ENCODE measurements at regions not wholly inside any gene's neighbourhood (a gene's known extent, or its start where the extent isn't known, plus 50 kb on each side); places are given as distances from the start of the nearest gene placed in this dataset.
"Not testable (repeated sequence)": the region's sequence is repeated elsewhere in the genome, so short reads cannot be mapped to it uniquely, and the experiment has no call there.

DNA sequence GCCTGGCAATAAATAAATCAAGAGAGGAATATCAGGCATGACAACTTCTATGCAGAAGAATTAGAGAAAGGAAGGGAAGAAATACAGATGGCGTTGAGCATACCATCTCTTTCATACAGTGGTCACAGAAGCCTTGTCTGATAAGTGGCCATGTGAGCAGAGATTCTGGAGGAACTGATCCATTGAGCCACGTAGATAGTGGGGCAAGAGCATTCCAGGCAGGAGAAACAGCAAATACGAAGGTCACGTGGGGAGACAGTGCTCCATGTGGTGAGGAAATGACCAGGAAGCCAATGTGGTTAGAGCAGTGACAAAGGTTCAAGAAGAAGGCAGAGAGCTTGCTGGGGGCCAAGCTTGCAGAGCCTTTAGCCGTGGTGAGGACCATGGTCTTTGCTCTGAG is 226.7 kb upstream of the NOCT start:
- no peak overlapping the region for H3K27ac Mint-ChIP-seq (ENCODE audit: unreplicated experiment)
- peaks cover 4% of the 10 kb centered on the region for H3K4me1 Mint-ChIP-seq (ENCODE audit: unreplicated experiment)
- H3K9me3 Mint-ChIP-seq (ENCODE audit: unreplicated experiment) = no peaks in the 10 kb centered on the region
- H3K27me3 Mint-ChIP-seq (ENCODE audit: unreplicated experiment) = peaks cover 3% of the 10 kb centered on the region
- no peak overlapping the region for H3K4me3 Mint-ChIP-seq (ENCODE audit: unreplicated experiment)
- H3K36me3 Mint-ChIP-seq (ENCODE audit: low read depth, unreplicated experiment) = no peaks in the 10 kb centered on the region
- no peak for DNase-seq (ENCODE audit: low spot score)
- TF ChIP-seq, protein P1, sequence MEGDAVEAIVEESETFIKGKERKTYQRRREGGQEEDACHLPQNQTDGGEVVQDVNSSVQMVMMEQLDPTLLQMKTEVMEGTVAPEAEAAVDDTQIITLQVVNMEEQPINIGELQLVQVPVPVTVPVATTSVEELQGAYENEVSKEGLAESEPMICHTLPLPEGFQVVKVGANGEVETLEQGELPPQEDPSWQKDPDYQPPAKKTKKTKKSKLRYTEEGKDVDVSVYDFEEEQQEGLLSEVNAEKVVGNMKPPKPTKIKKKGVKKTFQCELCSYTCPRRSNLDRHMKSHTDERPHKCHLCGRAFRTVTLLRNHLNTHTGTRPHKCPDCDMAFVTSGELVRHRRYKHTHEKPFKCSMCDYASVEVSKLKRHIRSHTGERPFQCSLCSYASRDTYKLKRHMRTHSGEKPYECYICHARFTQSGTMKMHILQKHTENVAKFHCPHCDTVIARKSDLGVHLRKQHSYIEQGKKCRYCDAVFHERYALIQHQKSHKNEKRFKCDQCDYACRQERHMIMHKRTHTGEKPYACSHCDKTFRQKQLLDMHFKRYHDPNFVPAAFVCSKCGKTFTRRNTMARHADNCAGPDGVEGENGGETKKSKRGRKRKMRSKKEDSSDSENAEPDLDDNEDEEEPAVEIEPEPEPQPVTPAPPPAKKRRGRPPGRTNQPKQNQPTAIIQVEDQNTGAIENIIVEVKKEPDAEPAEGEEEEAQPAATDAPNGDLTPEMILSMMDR (IDR thresholded peaks at IDR 0.05; ENCODE audit: unreplicated experiment) = no peak

DNA sequence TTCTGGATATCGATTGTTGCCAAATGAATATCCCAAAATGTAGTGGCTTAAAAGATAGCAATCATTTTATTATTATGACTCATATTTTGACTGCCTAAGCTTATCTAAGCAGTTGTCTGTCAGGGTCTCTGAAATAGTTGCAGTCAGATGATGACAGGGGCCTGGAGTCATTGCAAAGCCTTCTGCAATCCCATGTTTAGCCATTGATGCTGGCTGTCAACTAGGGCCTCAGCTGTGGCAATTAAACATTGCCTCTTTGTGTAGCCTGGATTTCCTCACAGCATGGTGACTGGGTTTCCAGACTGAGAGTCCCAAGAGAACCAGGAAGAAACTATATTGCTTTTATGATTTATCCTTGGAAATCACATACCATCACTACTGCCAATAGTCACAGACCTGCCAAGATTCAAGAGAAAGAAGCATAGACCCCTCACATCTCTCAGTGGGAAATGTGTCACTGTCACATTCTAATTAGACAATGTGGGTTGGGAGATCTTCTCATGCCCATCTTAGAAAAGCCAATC is 227.3 kb upstream of the NOCT start:
- Mint-ChIP-seq H3K27ac (ENCODE audit: unreplicated experiment) (no peak overlapping the region), H3K4me1 (ENCODE audit: unreplicated experiment) (peaks cover 4% of the 10 kb centered on the region), H3K36me3 (ENCODE audit: low read depth, unreplicated experiment) (no peaks in the 10 kb centered on the region), H3K4me3 (ENCODE audit: unreplicated experiment) (no peak overlapping the region), H3K27me3 (ENCODE audit: unreplicated experiment) (peaks cover 3% of the 10 kb centered on the region), H3K9me3 (ENCODE audit: unreplicated experiment) (no peaks in the 10 kb centered on the region)
- TF ChIP-seq, protein P1 (IDR thresholded peaks at IDR 0.05; ENCODE audit: unreplicated experiment) = no peak
- no peak for DNase-seq (ENCODE audit: low spot score)

- DNase-seq (ENCODE audit: low spot score); H3K27me3 Mint-ChIP-seq (ENCODE audit: unreplicated experiment); H3K4me3 Mint-ChIP-seq (ENCODE audit: unreplicated experiment); H3K9me3 Mint-ChIP-seq (ENCODE audit: unreplicated experiment); H3K4me1 Mint-ChIP-seq (ENCODE audit: unreplicated experiment); H3K27ac Mint-ChIP-seq (ENCODE audit: unreplicated experiment); H3K36me3 Mint-ChIP-seq (ENCODE audit: low read depth, unreplicated experiment): not testable (repeated sequence)
Measured at GRCh38 chr4:138779761-138780160, 235.8 kb upstream of the NOCT start.

DNA sequence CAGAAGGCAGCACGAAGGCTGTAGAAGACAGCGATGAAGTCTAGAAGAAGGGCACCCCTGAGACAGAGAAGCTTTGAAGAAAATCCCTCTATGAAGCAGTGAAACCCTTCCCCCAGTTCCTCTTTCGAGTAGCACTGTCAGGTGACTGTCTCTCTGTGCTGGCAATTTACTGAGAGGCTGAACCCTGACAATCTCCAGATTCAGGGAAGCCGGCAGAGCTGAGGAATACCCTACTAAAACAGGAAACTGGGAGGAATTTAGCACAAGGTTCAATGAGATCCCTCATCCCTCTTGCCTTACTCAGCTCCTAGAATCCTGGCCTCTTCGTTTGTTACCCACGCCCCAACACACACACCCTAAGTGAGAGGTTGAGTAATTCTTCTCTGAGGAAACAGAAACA is 239.7 kb upstream of the NOCT start:
- H3K27ac Mint-ChIP-seq (ENCODE audit: unreplicated experiment) = no peak overlapping the region
- H3K9me3 Mint-ChIP-seq (ENCODE audit: unreplicated experiment) = no peaks in the 10 kb centered on the region
- no peak for DNase-seq (ENCODE audit: low spot score)
- no peaks in the 10 kb centered on the region for H3K27me3 Mint-ChIP-seq (ENCODE audit: unreplicated experiment)
- TF ChIP-seq, protein P1 (IDR thresholded peaks at IDR 0.05; ENCODE audit: unreplicated experiment) = no peak
- H3K4me1 Mint-ChIP-seq (ENCODE audit: unreplicated experiment) = peaks cover 17% of the 10 kb centered on the region
- no peaks in the 10 kb centered on the region for H3K36me3 Mint-ChIP-seq (ENCODE audit: low read depth, unreplicated experiment)
- no peak overlapping the region for H3K4me3 Mint-ChIP-seq (ENCODE audit: unreplicated experiment)

GRCh38 chr4:138775489-138775888 is 240.1 kb upstream of the NOCT start:
- no peak overlapping the region for H3K27ac Mint-ChIP-seq (ENCODE audit: unreplicated experiment)

More at GRCh38 chr4:138775489-138775888, 240.1 kb upstream of the NOCT start:
- no peaks in the 10 kb centered on the region for H3K27me3 Mint-ChIP-seq (ENCODE audit: unreplicated experiment)
- H3K4me1 Mint-ChIP-seq (ENCODE audit: unreplicated experiment) = peaks cover 17% of the 10 kb centered on the region
- no peak for DNase-seq (ENCODE audit: low spot score)
- H3K36me3 Mint-ChIP-seq (ENCODE audit: low read depth, unreplicated experiment) = no peaks in the 10 kb centered on the region
- TF ChIP-seq, protein P1 (IDR thresholded peaks at IDR 0.05; ENCODE audit: unreplicated experiment) = no peak
- H3K9me3 Mint-ChIP-seq (ENCODE audit: unreplicated experiment) = no peaks in the 10 kb centered on the region
- no peak overlapping the region for H3K4me3 Mint-ChIP-seq (ENCODE audit: unreplicated experiment)

Measured in endothelial cell (in vitro differentiated cells).